GM21786 (cell line): ENCODE measurements at regions not wholly inside any gene's neighbourhood (a gene's known extent, or its start where the extent isn't known, plus 50 kb on each side); places are given as distances from the start of the nearest gene placed in this dataset.
"Not testable (repeated sequence)": the region's sequence is repeated elsewhere in the genome, so short reads cannot be mapped to it uniquely, and the experiment has no call there.

Experiments used
- ATAC-seq: cut with Tn5 transposase; IDR thresholded peaks from one replicate; pipeline ENCODE4 v1.9.1; 2021; ENCODE audit not compliant: unreplicated experiment

- no peak for ATAC-seq
These were observed 425.6 kb downstream of the RWDD3 start for GRCh38 chr1:95659588-95659987.

DNA sequence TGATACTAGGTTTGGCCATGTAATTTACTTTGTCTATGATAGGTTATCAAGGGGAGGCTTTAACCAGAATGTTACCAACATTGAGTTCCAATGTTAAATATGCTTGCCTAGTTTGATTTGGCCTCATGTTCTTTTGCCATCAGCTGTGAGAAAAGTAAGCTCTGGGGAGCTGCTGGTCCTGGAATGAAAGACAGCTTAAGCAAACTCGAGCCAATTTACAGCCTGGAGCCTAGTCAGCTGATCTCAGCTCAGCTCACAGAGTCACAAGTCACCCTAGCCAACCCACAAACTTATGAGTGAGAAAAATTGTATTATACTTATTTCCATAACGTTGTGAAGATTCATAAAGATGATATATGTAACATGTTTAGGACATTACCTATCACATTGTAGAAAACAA lies 426.7 kb downstream of the RWDD3 start:
- no peak for ATAC-seq

DNA sequence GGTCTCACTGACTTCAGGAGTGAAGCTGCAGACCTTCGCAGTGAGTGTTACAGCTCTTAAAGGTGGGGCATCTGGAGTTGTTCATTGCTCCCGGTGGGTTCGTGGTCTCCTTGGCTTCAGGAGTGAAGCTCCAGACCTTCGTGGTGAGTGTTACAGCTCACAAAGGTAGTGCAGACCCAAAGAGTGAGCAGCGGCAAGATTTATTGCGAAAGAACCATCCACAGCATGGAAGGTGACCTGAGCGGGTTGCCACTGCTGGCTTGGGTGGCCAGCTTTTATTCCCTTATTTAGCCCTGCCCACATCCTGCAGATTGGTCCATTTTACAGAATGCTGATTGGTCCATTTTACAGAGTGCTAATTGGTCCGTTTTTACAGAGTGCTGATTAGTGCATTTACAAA lies 429.5 kb downstream of the RWDD3 start:
- ATAC-seq = not testable (repeated sequence)

DNA sequence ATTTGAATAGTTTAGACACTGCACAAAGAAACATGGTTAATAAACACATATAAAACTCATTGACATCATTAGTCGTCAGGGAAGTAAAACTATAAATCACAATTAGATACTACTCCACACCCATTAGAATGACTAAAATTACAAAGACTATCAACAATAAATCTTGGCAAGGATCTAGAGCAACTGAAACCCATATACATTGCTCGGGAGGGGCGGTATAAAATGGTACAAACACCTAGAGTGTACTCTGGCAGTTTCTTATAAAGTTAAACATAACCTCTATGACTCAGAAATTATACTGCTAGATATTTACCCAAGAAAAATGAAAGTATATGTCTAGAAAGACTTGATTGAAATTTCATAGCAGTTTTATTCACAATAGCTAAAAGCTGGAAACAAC lies 434.2 kb downstream of the RWDD3 start:
- ATAC-seq = no peak

GRCh38 chr1:95669638-95670037 lies 435.6 kb downstream of the RWDD3 start:
- ATAC-seq = not testable (repeated sequence)

DNA sequence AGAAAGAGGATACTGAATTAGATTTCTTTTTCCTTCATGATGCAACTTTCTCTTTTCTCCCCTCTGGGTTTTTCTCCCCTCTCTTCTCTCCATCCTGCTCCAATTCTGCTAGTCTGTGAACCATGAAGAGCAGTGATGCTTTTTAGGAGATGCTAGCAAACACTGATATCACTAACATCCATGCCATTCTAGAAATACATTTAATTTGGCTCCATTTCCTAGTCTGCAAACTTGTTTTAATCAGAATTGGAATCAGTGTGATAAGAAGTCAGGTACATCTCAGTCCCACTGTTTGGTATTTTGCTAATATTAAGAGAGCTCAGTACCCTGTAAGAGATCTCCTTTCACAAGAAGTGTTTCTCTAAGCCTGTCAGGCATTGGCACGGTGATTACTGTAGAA lies 437.1 kb downstream of the RWDD3 start:
- ATAC-seq = no peak

- ATAC-seq = no peak
These were observed 445.3 kb downstream of the RWDD3 start for GRCh38 chr1:95679262-95679661.

- no peak for ATAC-seq
These were observed 451.1 kb downstream of the RWDD3 start for GRCh38 chr1:95685081-95685480.

- no peak for ATAC-seq
These were observed 452.2 kb downstream of the RWDD3 start for GRCh38 chr1:95686217-95686616.

- no peak for ATAC-seq
These were observed 465.3 kb downstream of the RWDD3 start for GRCh38 chr1:95699149-95699953.

DNA sequence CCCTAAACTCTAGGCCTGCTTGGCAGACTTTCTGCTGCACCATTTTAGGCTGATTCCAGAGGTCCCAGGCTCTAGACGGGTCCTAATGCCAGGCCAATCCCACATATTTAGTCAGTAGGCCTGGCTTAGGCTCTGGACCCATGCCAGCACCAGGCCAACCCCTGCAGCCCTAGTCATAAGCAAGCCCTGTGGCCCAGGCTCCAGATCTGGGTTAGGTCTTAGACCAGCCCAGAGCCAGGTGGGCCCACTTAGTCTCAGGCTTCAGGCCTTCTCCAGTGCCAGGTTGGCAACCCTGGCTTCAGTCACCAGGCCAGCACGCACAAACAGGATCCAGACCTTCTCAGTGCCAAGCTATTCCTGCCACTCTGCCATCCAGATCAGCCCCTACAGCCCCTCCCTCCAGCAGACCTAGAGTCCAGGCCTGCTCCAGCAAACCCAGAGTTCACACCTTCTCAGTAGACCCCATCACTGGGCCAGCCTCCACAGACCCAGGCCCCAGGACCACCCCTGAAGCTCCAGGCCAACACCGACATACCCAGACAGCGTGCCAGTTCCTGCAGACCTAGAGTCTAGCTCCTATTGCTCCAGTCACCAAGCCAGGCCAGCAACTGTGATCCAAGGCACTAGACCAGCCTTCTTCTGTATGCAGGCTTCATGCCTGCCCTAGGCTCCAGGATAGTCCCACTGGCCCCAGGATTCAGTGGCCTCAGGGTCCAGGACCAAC lies 467.6 kb downstream of the RWDD3 start:
- no peak for ATAC-seq

DNA sequence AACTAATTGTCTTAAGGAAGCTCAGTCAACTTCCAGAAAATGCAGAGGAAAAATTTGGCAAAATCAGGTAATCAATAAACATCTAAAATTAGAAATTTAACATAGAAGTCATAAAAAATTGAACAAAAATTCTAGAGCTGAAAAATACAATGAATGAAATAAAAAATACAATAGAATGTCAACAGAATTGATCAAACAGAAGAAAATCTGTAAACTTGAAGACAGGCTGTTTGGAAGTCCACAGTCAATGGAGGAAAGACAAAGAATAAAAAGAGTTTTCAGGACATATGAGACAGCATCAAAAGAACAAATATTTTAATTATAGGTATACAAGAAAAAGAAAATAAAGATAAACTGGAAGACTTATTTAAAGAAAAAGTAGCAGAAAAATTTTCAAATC lies 469.0 kb downstream of the RWDD3 start:
- ATAC-seq = no peak

- ATAC-seq = no peak
These were observed 482.1 kb downstream of the RWDD3 start for GRCh38 chr1:95716097-95716496.

GRCh38 chr1:95716550-95716949 lies 482.5 kb downstream of the RWDD3 start:
- no peak for ATAC-seq

DNA sequence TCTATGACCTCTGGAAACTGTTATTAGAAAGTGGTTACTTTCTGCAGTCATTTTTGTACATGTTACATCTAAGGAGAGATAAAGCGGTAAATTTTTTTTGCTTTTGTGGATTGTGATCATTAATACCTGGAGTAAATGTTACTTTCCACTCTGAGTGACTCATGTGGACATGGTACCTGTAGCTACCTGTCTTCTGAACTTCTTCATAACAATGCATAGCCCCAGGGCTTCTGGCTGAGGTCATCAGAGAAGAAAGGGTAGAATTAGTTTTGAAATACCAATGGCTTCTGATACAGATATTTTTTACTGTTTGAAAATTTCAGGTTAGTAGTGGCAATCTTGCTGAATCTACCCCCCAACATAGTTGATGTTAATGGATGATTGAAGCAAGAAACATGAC lies 489.3 kb downstream of the RWDD3 start:
- ATAC-seq = no peak

DNA sequence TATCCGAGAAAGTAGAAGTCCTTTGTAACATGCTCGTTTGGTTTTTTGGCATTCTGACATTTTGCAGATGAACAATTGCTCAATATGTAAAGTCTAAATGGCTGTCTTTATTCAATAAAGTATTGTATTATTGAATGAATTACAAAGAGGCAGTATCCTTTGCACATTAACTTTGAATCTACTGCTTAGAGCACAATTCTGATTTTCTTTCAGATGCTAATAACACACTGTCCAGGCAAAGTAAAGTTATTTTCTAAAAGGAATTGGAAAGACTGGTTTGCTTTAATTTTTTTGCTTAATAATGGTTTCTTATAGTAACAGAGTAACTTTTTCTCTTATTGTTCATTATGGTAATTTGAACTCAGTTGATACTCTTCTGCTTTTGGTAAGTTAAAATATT lies 494.8 kb downstream of the RWDD3 start:
- no peak for ATAC-seq

- no peak for ATAC-seq
These were observed 497.0 kb downstream of the RWDD3 start for GRCh38 chr1:95730986-95731385.

- no peak for ATAC-seq
These were observed 497.5 kb downstream of the RWDD3 start for GRCh38 chr1:95731466-95731865.

DNA sequence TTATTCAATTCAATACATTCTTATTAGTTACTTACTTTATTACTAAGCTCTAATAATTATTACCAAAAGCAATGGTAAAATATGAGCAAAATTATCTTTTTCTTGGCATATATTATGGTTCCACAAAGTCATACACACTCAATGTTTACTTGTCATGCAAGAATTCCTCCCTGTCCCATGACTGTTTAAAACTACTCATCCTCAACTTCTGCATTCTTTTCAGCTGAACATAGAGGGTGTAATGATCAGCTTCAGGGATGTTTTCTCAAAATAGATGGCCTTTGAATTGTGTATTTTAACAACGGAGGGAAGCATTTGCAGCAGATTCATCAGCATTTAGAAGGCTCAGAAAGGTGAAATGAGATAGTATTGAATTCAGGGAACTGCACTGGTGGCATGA lies 499.0 kb downstream of the RWDD3 start:
- no peak for ATAC-seq

GRCh38 chr1:95733671-95734070 lies 499.7 kb downstream of the RWDD3 start:
- no peak for ATAC-seq

GRCh38 chr1:95734560-95734959 lies 500.6 kb downstream of the RWDD3 start:
- ATAC-seq = no peak

DNA sequence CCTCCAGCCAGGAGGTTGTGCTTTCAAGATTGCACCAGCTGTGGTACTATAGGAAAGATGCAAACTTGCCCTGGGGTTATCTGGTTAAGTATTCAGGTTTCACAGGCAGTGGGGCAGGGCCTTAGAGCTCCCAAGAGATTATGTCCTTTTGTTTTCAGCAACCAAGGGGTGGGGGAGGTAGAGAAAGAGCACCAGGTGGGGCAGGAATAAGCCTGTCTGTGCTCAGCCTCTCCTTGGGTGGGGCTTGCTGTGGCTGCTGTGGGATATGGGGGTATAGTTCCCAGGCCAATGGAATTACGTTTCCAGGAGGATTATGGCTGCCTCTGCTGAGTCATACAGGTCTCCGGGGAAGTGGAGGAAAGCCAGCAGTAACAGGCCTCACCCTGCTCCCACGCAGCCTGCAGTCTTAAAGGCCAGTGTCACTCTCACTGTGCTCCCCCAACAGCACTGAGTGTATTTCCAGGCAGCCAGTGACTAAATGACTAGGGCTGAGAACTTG lies 508.6 kb downstream of the RWDD3 start:
- peak; percentile 78 for ATAC-seq
